HTERT RPE-1 (cell line): ENCODE measurements at regions not wholly inside any gene's neighbourhood (a gene's known extent, or its start where the extent isn't known, plus 50 kb on each side); places are given as distances from the start of the nearest gene placed in this dataset.

Source experiments
- in situ Hi-C: fragments of 300-500 bp; cut with MboI; formaldehyde crosslinking; loops from 4 replicates; pipeline ENCODE4 v1.14.3; 2020; ENCODE audit warnings: low sequenced_read_pairs

DNA sequence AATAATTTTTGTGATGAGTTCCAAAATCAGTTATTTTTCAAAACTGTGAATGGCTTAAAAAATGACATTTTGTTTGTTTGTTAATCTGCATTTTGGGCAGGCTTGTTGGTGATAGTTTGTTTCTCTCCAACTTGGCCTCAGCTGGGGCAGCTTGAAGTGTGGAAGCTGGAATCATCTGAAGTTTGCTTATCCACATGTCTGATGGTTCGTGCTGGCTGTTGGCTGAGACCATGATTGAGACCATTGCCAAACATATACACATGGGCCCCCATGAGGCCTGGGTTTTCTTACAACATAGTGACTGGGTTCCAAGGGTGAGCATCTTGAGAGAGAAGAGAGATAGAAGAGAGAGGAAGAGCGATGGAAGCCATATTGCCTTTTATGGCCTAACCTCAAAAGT is 201.2 kb downstream of the NDFIP2 start:
- in situ Hi-C loops, result no loop called here

DNA sequence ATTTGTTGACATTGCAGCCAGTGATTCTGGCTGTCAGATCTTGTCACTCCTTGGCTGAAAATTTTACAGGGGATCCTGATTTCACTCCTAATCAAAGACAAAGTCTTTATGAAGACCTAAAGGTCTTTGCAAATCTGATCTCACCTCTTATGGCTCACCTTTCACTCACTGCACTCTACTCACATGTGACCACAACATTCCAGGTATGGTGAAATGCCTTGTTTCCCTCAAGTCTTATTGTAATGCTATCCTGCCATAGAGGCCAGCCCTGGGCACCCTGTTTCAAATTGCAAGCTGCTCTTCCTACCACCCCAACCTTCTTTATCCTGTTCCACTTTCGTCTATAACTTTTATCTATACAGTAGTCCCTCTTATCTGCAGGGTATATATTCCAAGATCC is 200.1 kb downstream of the NDFIP2 start:
- in situ Hi-C loops, result no loop called here

DNA sequence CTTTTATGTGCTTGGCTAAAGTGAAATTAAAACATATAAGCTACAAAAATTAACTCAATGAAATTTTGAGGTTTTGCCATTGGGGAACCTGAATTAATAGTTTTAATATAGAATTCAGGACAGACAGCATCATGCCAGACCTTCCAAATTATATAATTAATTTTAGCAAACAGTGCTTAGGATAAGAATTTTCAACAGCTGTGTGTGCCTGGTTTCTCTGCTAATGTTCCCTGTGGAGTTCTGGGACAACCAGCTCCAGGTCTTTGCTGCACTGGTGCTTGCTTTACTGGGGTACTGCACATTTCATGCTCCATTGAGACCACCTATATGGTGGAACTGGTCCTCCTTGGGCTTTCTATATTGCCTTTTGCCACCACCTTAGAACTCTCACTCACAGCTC is 199.5 kb downstream of the NDFIP2 start:
- in situ Hi-C loops, result no loop called here

- in situ Hi-C loops, result no loop called here
Measured at GRCh38 chr13:79679334-79679733, 198.4 kb downstream of the NDFIP2 start.

- in situ Hi-C loops, result no loop called here
Measured at GRCh38 chr13:79678100-79678499, 197.1 kb downstream of the NDFIP2 start.

- in situ Hi-C loops, result no loop called here
Measured at GRCh38 chr13:79675931-79676660, 195.1 kb downstream of the NDFIP2 start.

DNA sequence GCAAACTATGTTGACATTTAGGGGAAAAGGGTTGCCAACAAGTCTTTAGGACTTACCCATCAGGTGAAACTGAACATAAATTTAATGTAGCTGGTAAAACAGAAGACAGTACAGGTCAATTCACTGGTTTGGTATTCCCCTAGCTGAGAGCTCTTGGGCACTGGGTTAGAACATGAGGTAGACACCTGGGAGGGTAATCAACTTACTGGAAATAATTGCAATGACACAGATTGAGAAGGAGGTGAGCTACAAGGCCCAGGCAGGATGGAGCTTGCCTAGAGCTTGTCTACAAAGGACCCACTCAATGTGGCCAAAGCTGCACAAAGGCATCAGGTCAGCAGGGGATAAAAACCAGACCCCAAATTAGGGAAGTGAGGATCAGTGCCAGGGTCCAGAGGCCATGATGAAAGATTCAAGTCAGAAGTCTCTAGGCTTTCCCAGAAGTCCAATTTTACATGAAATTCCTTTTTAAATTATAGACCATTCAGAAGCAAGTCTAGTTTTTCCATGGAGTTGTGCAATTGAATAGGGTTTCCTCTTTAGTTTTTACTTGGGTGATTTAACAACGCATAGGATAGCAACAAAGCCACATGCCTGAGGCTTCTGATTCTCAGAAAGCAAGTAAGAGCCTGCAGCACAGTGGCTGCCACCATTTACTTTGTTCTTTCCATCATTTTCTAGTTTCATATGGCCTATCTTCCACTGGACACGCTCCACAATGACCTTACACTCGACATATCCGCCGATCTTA is 194.0 kb downstream of the NDFIP2 start:
- in situ Hi-C loops, result no loop called here

- in situ Hi-C loops, result no loop called here
Measured at GRCh38 chr13:79673993-79674377, 193.0 kb downstream of the NDFIP2 start.

DNA sequence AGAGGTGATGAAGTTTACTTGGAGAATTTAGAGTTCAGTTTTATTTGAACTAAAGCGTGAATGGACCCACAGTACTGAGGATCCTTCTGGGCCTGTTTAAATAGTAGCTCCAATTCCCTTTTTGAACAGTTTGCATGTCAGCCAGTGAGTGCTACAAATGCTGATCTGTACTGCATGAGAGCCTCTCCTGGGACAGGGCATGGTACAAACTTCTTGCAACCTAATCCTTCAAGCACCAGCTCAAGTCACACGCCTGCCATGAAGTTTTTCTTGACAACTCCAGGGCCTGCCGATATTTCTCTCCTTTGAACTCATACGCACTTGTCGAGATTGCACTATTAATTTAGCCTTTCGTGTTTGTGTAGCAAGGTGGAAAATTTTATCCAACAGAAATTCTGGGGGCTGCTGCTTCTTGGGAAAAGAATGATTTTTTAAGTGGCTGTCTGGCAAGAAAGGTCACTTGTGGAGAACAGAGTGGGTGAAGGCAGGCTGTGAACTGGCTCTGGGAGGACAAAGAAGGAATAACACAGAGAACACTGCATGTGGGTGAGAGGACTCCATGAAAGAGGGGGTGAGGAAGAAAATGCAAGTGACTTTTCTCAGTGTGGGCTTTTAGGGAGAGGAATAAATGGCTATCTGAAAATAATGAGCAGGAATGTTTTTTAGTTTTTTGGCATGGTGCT is 192.5 kb downstream of the NDFIP2 start:
- in situ Hi-C loops, result no loop called here

DNA sequence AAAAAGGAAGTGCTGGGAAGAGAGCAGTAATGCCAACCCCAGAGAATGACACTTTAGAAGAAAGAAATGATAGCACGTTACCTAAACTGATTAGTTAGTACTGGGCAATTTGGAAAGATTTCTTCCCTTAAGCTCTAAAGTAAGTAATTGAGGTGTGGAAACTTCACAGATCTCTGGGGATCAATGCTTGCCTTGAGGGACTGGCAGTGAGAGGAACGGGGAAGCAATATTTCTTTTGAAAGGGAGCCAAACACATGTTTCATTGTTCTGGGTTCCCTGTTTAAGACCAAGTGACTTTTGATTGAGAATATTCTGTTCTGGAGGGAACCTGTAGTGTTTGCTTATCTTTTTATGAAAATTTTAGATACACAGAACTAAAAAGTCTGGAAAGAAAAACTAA is 190.5 kb downstream of the NDFIP2 start:
- in situ Hi-C loops, result no loop called here

GRCh38 chr13:79668201-79668752 is 187.3 kb downstream of the NDFIP2 start:
- in situ Hi-C loops, result no loop called here

- in situ Hi-C loops, result no loop called here
Measured at GRCh38 chr13:79667771-79668170, 186.8 kb downstream of the NDFIP2 start.

GRCh38 chr13:79663977-79664636 is 183.2 kb downstream of the NDFIP2 start:
- in situ Hi-C loops, result no loop called here

DNA sequence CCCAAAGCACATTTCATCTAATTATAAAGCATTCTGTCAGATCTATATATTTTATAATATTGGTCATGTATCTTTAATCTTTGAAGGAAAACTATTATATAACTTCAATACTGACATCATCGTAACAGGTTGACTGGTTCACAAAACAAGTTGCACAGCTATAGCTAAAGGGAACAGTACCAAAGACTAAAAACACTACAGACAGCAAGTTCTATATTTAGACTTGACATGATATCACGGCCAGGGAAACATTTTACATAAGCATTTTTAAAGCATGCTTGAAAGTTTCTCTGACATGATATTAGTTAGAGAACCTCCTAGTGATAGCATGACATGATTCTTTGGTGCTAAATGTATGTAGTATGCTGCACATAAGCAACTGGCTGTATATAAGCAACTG is 182.5 kb downstream of the NDFIP2 start:
- in situ Hi-C loops, result no loop called here

DNA sequence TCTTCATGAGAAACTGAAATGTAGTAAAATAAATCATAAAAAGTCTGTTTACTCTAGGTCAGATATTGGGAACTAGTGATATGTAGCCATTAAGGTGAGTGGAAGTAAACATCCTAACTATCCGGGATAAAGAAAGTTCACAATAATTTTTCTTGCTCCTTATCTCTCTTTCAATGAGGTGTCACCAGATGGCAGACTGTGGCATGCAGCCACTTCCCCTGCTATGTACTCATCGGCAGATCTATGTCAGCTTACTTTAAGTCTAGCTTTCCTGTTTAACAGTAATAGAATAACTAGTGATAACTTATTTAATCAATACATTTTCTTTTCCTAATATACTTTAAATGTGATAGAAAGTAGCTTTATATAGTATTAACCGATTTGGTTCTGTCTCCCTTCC is 181.9 kb downstream of the NDFIP2 start:
- in situ Hi-C loops, result no loop called here

- in situ Hi-C loops, result no loop called here
Measured at GRCh38 chr13:79660361-79660760, 179.4 kb downstream of the NDFIP2 start.

DNA sequence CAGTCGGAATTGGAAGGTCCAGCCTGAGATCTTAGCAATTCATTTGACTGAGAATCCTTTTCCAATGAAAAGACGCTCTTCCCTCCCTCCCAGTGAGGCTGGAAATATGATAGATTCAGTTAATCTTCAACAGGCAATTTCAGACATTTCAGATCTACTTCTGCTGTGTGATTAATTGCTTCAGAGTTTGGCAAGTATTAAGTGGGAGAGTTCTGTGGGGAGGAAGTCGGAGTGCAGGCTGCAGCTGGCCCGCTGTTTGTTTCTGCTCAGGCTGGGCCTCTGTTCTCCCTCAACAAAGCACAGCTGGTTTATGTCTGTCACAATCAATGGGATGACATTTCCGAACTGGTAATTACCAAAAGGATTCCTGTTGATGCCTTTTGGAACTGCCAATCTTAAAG is 178.2 kb downstream of the NDFIP2 start:
- in situ Hi-C loops, result no loop called here

DNA sequence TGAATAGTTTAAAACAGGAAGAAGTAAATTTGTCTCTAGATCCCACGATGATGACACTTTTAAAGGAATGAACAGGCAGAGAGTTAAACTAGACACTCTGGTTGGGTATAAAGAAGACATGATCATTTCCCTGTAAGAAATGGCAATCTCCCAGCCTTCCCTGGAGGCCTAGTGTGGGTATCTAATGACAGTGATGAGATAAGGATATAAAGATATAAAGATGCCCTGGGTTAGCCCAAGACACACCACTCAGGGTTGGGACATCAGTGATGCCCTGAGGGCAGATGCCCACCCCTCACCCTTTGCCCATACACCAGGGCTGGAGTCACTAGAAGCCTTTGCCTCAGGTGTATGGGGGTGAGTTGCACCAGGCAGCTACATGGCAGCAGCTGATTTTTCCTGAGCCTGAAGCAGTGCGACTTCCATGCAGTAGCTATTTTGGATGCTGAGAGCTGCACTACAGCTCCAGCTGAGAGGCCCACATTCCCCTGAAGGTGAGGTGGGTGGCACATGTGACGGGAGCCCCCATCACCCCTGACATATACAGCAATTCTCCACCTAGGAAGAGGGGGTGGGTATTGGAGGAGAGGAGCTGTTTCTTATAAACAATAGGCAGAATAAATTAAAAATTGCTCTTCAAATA is 177.5 kb downstream of the NDFIP2 start:
- in situ Hi-C loops, result no loop called here

GRCh38 chr13:79655509-79655908 is 174.6 kb downstream of the NDFIP2 start:
- in situ Hi-C loops, result no loop called here

DNA sequence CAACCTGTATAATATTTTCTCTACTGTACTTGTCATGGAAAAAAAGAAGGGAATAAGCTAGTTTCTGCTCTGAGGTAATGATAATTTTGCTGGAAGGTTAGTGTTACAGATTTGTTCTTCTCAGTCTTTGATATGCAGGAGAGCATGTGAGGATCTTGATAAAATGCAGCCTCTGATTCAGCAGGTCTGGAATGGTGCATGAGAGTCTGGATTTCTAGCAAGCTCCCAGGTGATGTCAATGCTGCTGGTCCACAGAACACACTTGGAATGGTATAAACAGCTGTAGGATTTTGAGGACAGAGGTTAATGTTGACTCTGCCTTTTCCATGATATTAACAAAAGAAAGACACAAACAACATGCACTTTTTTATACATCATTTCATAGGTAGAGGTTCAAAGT is 173.6 kb downstream of the NDFIP2 start:
- in situ Hi-C loops, result no loop called here

- in situ Hi-C loops, result no loop called here
Measured at GRCh38 chr13:79650688-79651087, 169.7 kb downstream of the NDFIP2 start.
